Peyer's patch (tissue), 4 donors: ENCODE measurements at regions not wholly inside any gene's neighbourhood (a gene's known extent, or its start where the extent isn't known, plus 50 kb on each side); places are given as distances from the start of the nearest gene placed in this dataset.

Source experiments
- CTCF ChIP-seq, 6 experiments: fragments of 450-650 bp in 4 of 6; fragments of 200-600 bp in 2 of 6; sonication (generic) in 1 of 6; IDR thresholded peaks; one replicate each; pipeline ENCODE4 v1.5.1; 2017 to 2019; ENCODE audit warnings: antibody characterized with exemption in 6 of 6, mild to moderate bottlenecking in 3 of 6, moderate library complexity in 1 of 6
- POLR2A ChIP-seq, 2 donors: fragments of 450-650 bp; IDR thresholded peaks; one replicate each; pipeline ENCODE4 v1.5.1; 2017; ENCODE audit warnings: antibody characterized with exemption in 2 of 2, mild to moderate bottlenecking in 2 of 2, moderate library complexity in 2 of 2

DNA sequence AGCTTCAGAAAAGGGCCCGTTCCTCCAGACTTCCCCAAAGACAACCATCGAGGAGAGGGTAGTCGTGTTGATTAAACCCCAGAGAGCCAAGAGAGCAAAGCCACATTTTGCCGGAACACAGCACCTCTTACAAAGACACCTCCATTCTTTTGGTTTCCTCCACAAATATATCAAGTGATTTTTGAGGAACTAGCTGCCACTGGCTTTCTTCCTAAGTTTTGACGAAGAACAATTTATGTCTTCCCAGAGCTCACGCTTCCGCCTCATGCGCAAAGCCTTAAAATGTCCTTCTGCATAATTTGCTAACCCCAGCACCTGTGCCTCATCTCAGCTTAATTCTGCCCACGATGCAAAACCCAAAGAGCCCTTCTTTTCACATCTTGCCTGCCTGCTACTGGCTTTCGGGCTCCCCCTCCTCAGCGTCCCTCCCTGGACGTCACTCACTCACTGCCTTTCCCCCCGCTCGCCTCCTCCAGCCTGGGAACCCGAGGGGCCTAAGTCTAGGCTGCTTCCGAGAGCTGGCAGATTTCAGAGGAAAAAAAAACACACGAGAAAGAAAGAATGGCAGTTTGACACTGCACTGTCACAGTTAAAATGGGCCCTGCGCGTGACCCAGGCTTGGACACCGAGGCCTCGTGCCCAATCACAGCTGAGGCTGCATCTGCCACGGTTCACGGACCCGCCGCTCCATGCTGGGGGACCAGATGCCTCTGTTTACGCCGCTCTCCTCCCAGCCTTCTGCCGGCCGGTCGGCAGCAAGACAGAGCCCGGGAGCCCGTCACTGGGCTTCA lies 77.6 kb upstream of the IFNAR2 start:
- no peak for TF ChIP-seq CTCF (IDR thresholded peaks at IDR 0.05)
- TF ChIP-seq POLR2A (IDR thresholded peaks at IDR 0.05): no peak
